Neural cell (in vitro differentiated cells): ENCODE measurements at regions not wholly inside any gene's neighbourhood (a gene's known extent, or its start where the extent isn't known, plus 50 kb on each side); places are given as distances from the start of the nearest gene placed in this dataset.

Experiments
- H2AFZ ChIP-seq: fragments of 200-600, 300-800 bp; sonication (generic), shearing (Covaris generic); 2 replicates; pipeline ENCODE4 v1.6.0; 2014; ENCODE audit warnings: low read depth, mild to moderate bottlenecking, antibody characterized with exemption, low read length, moderate library complexity
- H3F3A ChIP-seq: fragments of 200-600 bp; shearing (Covaris generic); 2 replicates; pipeline ENCODE4 v1.6.1; 2016; ENCODE audit warnings: mild to moderate bottlenecking, moderate library complexity, mixed read lengths, antibody characterized with exemption, low read length; ENCODE audit not compliant: insufficient read depth, poor library complexity, severe bottlenecking
- H3K27ac ChIP-seq: fragments of 200-600, 300-800 bp; sonication (generic), shearing (Covaris generic); 2 replicates; pipeline ENCODE4 v1.5.1; 2014; ENCODE audit warnings: mild to moderate bottlenecking, low read length, moderate library complexity
- H3K27me3 ChIP-seq: fragments of 300-800, 200-600 bp; sonication (generic), shearing (Covaris generic); 2 replicates; pipeline ENCODE4 v1.6.0; 2014; ENCODE audit warnings: mild to moderate bottlenecking, low read depth, low read length, moderate library complexity; ENCODE audit not compliant: insufficient read depth
- H3K36me3 ChIP-seq: fragments of 300-800, 200-600 bp; sonication (generic), shearing (Covaris generic); 2 replicates; pipeline ENCODE4 v1.5.1; 2014; ENCODE audit warnings: mild to moderate bottlenecking, antibody characterized with exemption, low read length, moderate library complexity; ENCODE audit not compliant: insufficient read depth
- H3K4me2 ChIP-seq: fragments of 300-800, 200-600 bp; sonication (generic), shearing (Covaris generic); 2 replicates; pipeline ENCODE4 v1.6.0; 2014; ENCODE audit warnings: mild to moderate bottlenecking, low read length
- H3K4me3 ChIP-seq: fragments of 300-800, 200-600 bp; sonication (generic), shearing (Covaris generic); 2 replicates; pipeline ENCODE4 v1.5.1; 2014; ENCODE audit warnings: mild to moderate bottlenecking, low read length, moderate library complexity
- H3K79me2 ChIP-seq: fragments of 200-600 bp; shearing (Covaris generic); replicated peaks from 2 replicates; pipeline ENCODE4 v1.6.0; 2014; ENCODE audit warnings: mild to moderate bottlenecking, low read length, moderate library complexity; ENCODE audit not compliant: insufficient read depth
- H3K9ac ChIP-seq: fragments of 300-800, 200-600 bp; sonication (generic), shearing (Covaris generic); 2 replicates; pipeline ENCODE4 v1.6.1; 2016; ENCODE audit warnings: mild to moderate bottlenecking, low read length, mixed read lengths
- H3K9me2 ChIP-seq: fragments of 200-600 bp; shearing (Covaris generic); 2 replicates; pipeline ENCODE4 v1.6.1; 2016; ENCODE audit warnings: mild to moderate bottlenecking, low read length, mixed read lengths; ENCODE audit not compliant: insufficient read depth
- H3K9me3 ChIP-seq: fragments of 200-600, 300-800 bp; sonication (generic), shearing (Covaris generic); 2 replicates; pipeline ENCODE4 v1.6.1; 2016; ENCODE audit warnings: mild to moderate bottlenecking, mixed run types, low read length, moderate library complexity, mixed read lengths
- H4K20me1 ChIP-seq: fragments of 200-600 bp; shearing (Covaris generic); 2 replicates; pipeline ENCODE4 v1.6.1; 2016; ENCODE audit warnings: mild to moderate bottlenecking, mixed run types; ENCODE audit not compliant: insufficient read depth
- CTCF ChIP-seq: fragments of 450-650 bp; IDR thresholded peaks from 2 replicates; pipeline ENCODE4 v1.5.1; 2014; ENCODE audit warnings: antibody characterized with exemption, mild to moderate bottlenecking, moderate library complexity; ENCODE audit not compliant: poor library complexity, severe bottlenecking
- EP300 ChIP-seq: fragments of 450-650 bp; conservative IDR thresholded peaks from 2 replicates; pipeline ENCODE4 v1.6.1; 2014; ENCODE audit warnings: antibody characterized with exemption, mild to moderate bottlenecking, moderate library complexity; ENCODE audit not compliant: poor library complexity, severe bottlenecking
- EZH2 ChIP-seq: fragments of 200-600, 300-800 bp; shearing (Covaris generic), sonication (generic); IDR thresholded peaks from 2 replicates; pipeline ENCODE4 v1.6.1; 2014; ENCODE audit warnings: antibody characterized with exemption, low read length, borderline replicate concordance, mild to moderate bottlenecking; ENCODE audit not compliant: insufficient read depth, poor library complexity, severe bottlenecking
- MXI1 ChIP-seq: fragments of 450-650 bp; conservative IDR thresholded peaks from 2 replicates; pipeline ENCODE4 v1.6.1; 2014; ENCODE audit warnings: antibody characterized with exemption, mild to moderate bottlenecking; ENCODE audit not compliant: poor library complexity, severe bottlenecking
- POLR2AphosphoS5 ChIP-seq: IDR thresholded peaks from 2 replicates; pipeline ENCODE4 v1.6.1; 2012
- RAD21 ChIP-seq: fragments of 450-650 bp; conservative IDR thresholded peaks from 2 replicates; pipeline ENCODE4 v1.6.1; 2014; ENCODE audit warnings: antibody characterized with exemption, mild to moderate bottlenecking, moderate library complexity
- REST ChIP-seq: IDR thresholded peaks from 2 replicates; pipeline ENCODE4 v1.6.1; 2012; ENCODE audit warnings: borderline replicate concordance
- SMC3 ChIP-seq: fragments of 450-650 bp; conservative IDR thresholded peaks from 2 replicates; pipeline ENCODE4 v1.6.1; 2014; ENCODE audit warnings: antibody characterized with exemption, mild to moderate bottlenecking, moderate library complexity; ENCODE audit not compliant: poor library complexity
- TAF1 ChIP-seq: IDR thresholded peaks from 2 replicates; pipeline ENCODE4 v1.6.1; 2012; ENCODE audit warnings: low read depth

- H3K9me2 ChIP-seq, result no peaks in the 10 kb centered on the region
These were observed 1706.6 kb upstream of the CELF4 start for GRCh38 chr18:39272230-39272629.

DNA sequence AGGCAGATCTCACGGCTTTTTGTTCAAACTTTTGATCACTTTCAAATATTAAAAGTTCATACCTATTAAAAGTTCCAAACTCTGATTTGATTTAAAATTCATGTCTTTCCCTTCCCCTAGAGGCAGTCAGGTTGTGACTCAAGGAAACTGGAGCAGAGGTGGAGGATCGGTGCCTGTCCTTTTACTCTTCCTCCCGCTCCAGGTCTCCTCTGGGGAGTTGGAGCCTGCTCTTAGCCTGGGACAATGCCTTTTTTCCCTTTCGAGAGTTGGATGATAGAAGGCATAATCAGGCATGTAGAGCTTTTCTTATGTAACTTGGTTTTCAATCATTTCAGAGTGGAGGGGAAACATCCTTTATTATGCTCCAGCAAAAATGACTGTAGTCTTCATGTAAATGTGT, 1706.1 kb upstream of the CELF4 start:
- H3K36me3 ChIP-seq, result no peaks in the 10 kb centered on the region
- H3F3A ChIP-seq, result no peaks in the 10 kb centered on the region
- TF ChIP-seq EP300, result no peak
- TF ChIP-seq POLR2AphosphoS5, result no peak
- TF ChIP-seq CTCF, result no peak
- TF ChIP-seq EZH2, result no peak
- no peak for TF ChIP-seq REST
- no peak for TF ChIP-seq SMC3
- TF ChIP-seq RAD21, result no peak
- H3K27me3 ChIP-seq, result no peaks in the 10 kb centered on the region
- no peak overlapping the region for H3K27ac ChIP-seq
- no peaks in the 10 kb centered on the region for H3K9me3 ChIP-seq
- H3K9ac ChIP-seq, result no peak overlapping the region
- no peaks in the 10 kb centered on the region for H3K79me2 ChIP-seq
- H3K9me2 ChIP-seq, result no peaks in the 10 kb centered on the region
- H4K20me1 ChIP-seq, result no peaks in the 10 kb centered on the region
- H3K4me2 ChIP-seq, result no peak overlapping the region
- no peak overlapping the region for H2AFZ ChIP-seq
- no peak overlapping the region for H3K4me3 ChIP-seq

More at GRCh38 chr18:39272230-39272629, 1706.6 kb upstream of the CELF4 start:
- Histone ChIP-seq H3F3A (no peaks in the 10 kb centered on the region), H4K20me1 (no peaks in the 10 kb centered on the region), H3K4me3 (no peak overlapping the region), H3K9ac (no peak overlapping the region), H2AFZ (no peak overlapping the region), H3K9me3 (no peaks in the 10 kb centered on the region), H3K27ac (no peak overlapping the region), H3K79me2 (no peaks in the 10 kb centered on the region), H3K27me3 (no peaks in the 10 kb centered on the region), H3K36me3 (no peaks in the 10 kb centered on the region), H3K4me2 (no peak overlapping the region)
- TF ChIP-seq MXI1, result no peak
- TF ChIP-seq RAD21, result no peak
- no peak for TF ChIP-seq SMC3
- no peak for TF ChIP-seq CTCF
- no peak for TF ChIP-seq POLR2AphosphoS5
- TF ChIP-seq TAF1, result no peak
- TF ChIP-seq EZH2, result no peak
- no peak for TF ChIP-seq REST
- no peak for TF ChIP-seq EP300
